ENCODE measurements at regions not wholly inside any gene's neighbourhood (a gene's known extent, or its start where the extent isn't known, plus 50 kb on each side); places are given as distances from the start of the nearest gene placed in this dataset.

DNA sequence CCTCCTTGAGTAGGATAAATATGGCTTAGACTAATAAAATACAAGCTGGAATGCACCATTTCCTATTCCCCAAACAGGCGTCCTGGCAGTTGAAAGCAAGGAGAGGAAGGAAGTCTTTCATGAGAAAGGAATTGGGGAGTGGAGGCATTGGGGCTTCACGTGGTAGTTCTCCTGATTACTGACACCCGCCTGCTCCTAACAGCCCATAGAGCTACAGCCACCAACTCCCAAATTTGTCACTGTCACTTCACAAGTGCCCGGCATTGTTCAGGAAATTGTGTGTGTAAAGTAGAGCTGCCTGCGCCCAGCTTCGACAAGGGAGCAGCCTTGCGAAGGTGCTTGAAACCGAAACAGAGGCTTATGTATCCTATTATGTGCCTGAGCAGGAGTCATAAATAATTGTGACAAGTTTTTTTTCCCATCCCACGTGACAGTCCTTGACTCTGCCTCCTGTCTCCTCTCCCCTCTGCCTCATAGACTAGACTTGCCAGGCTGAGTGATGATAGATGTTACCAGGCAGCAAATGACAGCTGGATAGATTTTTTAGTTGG, 301.7 kb upstream of the ZFP64 start (continued):
- TF ChIP-seq, protein P1, sequence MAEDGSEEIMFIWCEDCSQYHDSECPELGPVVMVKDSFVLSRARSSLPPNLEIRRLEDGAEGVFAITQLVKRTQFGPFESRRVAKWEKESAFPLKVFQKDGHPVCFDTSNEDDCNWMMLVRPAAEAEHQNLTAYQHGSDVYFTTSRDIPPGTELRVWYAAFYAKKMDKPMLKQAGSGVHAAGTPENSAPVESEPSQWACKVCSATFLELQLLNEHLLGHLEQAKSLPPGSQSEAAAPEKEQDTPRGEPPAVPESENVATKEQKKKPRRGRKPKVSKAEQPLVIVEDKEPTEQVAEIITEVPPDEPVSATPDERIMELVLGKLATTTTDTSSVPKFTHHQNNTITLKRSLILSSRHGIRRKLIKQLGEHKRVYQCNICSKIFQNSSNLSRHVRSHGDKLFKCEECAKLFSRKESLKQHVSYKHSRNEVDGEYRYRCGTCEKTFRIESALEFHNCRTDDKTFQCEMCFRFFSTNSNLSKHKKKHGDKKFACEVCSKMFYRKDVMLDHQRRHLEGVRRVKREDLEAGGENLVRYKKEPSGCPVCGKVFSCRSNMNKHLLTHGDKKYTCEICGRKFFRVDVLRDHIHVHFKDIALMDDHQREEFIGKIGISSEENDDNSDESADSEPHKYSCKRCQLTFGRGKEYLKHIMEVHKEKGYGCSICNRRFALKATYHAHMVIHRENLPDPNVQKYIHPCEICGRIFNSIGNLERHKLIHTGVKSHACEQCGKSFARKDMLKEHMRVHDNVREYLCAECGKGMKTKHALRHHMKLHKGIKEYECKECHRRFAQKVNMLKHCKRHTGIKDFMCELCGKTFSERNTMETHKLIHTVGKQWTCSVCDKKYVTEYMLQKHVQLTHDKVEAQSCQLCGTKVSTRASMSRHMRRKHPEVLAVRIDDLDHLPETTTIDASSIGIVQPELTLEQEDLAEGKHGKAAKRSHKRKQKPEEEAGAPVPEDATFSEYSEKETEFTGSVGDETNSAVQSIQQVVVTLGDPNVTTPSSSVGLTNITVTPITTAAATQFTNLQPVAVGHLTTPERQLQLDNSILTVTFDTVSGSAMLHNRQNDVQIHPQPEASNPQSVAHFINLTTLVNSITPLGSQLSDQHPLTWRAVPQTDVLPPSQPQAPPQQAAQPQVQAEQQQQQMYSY (CRISPR knock-in tag; IDR thresholded peaks at IDR 0.05): no peak
- no peak for TF ChIP-seq JUN (CRISPR knock-in tag; IDR thresholded peaks at IDR 0.05)
- no peak for TF ChIP-seq MYBL2 (CRISPR knock-in tag; IDR thresholded peaks at IDR 0.05)

DNA sequence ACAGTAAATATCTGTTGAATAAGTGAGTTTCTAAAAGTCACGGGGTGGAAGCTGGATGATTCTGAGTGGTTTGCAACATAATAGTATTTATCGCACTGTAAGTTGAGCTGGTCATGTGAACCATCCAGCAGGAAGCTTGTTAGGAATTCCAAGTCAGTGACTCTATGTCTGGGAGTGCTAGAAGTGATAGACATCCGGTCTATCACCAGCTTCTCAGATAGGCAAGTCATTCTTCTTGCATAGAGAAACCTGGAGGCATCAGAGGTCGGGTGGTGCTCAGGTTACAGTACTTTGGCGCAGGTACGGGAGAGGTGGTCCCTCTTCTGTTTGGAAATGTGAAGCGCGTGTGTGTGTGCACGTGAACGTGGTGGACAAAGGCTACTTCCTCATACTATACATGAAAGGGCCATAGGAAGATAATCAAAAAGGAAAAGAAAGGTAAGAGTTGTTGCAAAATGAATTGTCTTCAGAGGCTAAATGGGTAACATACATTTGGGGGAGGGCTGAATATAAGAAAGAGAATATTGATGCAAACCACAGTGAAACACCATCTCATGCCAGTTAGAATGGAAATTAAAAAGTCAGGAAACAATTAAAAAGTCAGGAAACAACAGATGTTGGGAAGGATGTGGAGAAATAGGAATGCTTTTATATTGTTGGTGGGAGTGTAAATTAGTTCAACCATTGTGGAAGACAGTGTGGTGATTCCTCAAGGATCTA, 299.3 kb upstream of the ZFP64 start:
- CTCF ChIA-PET: no interaction called here

DNA sequence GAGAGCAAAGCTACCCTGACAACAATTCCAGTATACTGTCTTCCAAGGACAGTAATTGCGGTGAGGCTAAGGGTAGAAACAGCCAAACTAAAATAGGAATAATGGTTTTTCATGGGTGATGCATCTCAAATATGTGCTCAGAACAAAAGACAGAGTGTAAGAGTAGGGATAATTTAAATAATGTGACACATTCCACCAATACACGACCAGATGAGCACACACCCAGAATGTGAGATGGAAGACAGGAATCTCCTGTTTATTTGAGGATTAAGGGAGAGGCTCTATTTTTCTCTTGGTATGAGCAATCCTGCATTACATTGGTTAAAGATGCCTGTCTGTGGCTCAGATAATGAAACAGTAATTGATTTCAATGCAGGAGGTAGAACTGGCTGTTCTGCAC, 292.9 kb upstream of the ZFP64 start:
- H3K4me3 Mint-ChIP-seq: no peak overlapping the region
- no peaks in the 10 kb centered on the region for H3K27me3 Mint-ChIP-seq (ENCODE audit: low read depth)
- no peaks in the 10 kb centered on the region for H3K4me1 Mint-ChIP-seq
- ATAC-seq (no peak), DNase-seq (ENCODE audit: low spot score) (no peak)
- ChIA-PET POLR2A (no interaction called here), CTCF (no interaction called here)
- no peak overlapping the region for H3K27ac Mint-ChIP-seq
- H3K36me3 Mint-ChIP-seq: no peaks in the 10 kb centered on the region
- TF ChIP-seq FOXJ3 (CRISPR knock-in tag; IDR thresholded peaks at IDR 0.05; ENCODE audit: borderline replicate concordance): no peak
- no peak for TF ChIP-seq ZNF121 (CRISPR knock-in tag; IDR thresholded peaks at IDR 0.05)
- TF ChIP-seq CBFB (CRISPR knock-in tag; IDR thresholded peaks at IDR 0.05; ENCODE audit: low read depth): no peak
- TF ChIP-seq, protein P2, sequence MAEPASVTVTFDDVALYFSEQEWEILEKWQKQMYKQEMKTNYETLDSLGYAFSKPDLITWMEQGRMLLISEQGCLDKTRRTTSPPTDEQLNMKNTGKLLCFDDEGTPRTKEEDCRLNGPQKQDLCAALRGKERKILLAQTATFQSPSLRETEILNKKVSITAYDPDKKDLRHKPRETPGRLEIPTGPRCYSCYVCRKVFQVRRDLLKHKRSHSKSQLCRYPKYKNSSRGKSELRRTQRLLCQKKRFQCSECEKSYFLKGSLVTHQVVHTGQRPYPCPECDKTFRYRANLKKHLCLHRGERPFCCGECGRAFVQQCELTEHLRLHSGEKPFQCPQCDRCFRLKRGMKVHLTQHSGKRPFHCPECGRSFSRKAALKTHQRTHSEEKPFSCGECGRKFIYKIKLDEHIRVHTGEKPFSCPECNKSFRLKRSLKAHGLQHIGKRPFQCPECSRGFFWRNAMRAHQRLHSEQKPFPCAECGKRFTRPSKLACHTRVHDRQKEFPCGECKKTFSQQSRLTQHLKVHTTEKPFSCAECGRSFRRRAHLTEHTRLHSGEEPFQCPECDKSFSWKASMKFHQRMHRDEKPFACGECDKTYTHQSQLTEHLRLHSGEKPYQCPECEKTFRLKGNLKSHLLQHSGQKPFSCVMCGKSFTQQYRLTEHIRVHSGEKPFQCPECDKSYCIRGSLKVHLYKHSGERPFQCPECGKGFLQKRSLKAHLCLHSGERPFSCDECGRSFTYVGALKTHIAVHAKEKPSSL (CRISPR knock-in tag; conservative IDR thresholded peaks at IDR 0.05): no peak
- no peak for TF ChIP-seq ZNF423 (CRISPR knock-in tag; IDR thresholded peaks at IDR 0.05)
- no peak for TF ChIP-seq ZNF396 (CRISPR knock-in tag; IDR thresholded peaks at IDR 0.05; ENCODE audit: borderline replicate concordance)
- TF ChIP-seq, protein P3, sequence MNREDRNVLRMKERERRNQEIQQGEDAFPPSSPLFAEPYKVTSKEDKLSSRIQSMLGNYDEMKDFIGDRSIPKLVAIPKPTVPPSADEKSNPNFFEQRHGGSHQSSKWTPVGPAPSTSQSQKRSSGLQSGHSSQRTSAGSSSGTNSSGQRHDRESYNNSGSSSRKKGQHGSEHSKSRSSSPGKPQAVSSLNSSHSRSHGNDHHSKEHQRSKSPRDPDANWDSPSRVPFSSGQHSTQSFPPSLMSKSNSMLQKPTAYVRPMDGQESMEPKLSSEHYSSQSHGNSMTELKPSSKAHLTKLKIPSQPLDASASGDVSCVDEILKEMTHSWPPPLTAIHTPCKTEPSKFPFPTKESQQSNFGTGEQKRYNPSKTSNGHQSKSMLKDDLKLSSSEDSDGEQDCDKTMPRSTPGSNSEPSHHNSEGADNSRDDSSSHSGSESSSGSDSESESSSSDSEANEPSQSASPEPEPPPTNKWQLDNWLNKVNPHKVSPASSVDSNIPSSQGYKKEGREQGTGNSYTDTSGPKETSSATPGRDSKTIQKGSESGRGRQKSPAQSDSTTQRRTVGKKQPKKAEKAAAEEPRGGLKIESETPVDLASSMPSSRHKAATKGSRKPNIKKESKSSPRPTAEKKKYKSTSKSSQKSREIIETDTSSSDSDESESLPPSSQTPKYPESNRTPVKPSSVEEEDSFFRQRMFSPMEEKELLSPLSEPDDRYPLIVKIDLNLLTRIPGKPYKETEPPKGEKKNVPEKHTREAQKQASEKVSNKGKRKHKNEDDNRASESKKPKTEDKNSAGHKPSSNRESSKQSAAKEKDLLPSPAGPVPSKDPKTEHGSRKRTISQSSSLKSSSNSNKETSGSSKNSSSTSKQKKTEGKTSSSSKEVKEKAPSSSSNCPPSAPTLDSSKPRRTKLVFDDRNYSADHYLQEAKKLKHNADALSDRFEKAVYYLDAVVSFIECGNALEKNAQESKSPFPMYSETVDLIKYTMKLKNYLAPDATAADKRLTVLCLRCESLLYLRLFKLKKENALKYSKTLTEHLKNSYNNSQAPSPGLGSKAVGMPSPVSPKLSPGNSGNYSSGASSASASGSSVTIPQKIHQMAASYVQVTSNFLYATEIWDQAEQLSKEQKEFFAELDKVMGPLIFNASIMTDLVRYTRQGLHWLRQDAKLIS (CRISPR knock-in tag; IDR thresholded peaks at IDR 0.05; ENCODE audit: borderline replicate concordance): no peak
- TF ChIP-seq RORB (CRISPR knock-in tag; IDR thresholded peaks at IDR 0.05): no peak
- peaks cover 4% of the 10 kb centered on the region for H3K9me3 Mint-ChIP-seq

More for the DNA sequence above, 299.3 kb upstream of the ZFP64 start:
- TF ChIP-seq, protein P4, sequence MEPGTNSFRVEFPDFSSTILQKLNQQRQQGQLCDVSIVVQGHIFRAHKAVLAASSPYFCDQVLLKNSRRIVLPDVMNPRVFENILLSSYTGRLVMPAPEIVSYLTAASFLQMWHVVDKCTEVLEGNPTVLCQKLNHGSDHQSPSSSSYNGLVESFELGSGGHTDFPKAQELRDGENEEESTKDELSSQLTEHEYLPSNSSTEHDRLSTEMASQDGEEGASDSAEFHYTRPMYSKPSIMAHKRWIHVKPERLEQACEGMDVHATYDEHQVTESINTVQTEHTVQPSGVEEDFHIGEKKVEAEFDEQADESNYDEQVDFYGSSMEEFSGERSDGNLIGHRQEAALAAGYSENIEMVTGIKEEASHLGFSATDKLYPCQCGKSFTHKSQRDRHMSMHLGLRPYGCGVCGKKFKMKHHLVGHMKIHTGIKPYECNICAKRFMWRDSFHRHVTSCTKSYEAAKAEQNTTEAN (CRISPR knock-in tag; IDR thresholded peaks at IDR 0.05): no peak
- TF ChIP-seq RELA (CRISPR knock-in tag; IDR thresholded peaks at IDR 0.05; ENCODE audit: borderline replicate concordance) (no peak), JAZF1 (CRISPR knock-in tag; IDR thresholded peaks at IDR 0.05) (no peak), HMGA2 (CRISPR knock-in tag; IDR thresholded peaks at IDR 0.05) (no peak)
- TF ChIP-seq, protein P5, sequence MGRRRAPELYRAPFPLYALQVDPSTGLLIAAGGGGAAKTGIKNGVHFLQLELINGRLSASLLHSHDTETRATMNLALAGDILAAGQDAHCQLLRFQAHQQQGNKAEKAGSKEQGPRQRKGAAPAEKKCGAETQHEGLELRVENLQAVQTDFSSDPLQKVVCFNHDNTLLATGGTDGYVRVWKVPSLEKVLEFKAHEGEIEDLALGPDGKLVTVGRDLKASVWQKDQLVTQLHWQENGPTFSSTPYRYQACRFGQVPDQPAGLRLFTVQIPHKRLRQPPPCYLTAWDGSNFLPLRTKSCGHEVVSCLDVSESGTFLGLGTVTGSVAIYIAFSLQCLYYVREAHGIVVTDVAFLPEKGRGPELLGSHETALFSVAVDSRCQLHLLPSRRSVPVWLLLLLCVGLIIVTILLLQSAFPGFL (CRISPR knock-in tag; IDR thresholded peaks at IDR 0.05; ENCODE audit: borderline replicate concordance): no peak
- no peaks in the 10 kb centered on the region for H3K36me3 Mint-ChIP-seq
- H3K27me3 Mint-ChIP-seq (ENCODE audit: low read depth): no peaks in the 10 kb centered on the region
- H3K4me1 Mint-ChIP-seq: no peaks in the 10 kb centered on the region
- H3K27ac Mint-ChIP-seq: no peak overlapping the region
- no peak for ATAC-seq
- DNase-seq (ENCODE audit: low spot score): no peak
- POLR2A ChIA-PET: no interaction called here
- no peak overlapping the region for H3K4me3 Mint-ChIP-seq
- H3K9me3 Mint-ChIP-seq: peaks cover 5% of the 10 kb centered on the region

All from WTC11 (cell line).